PC-3 (cell line): ENCODE measurements at regions not wholly inside any gene's neighbourhood (a gene's known extent, or its start where the extent isn't known, plus 50 kb on each side); places are given as distances from the start of the nearest gene placed in this dataset.

Source experiments
- ATAC-seq: fragments of 200-7000 bp; cut with Tn5 transposase; 2 replicates; pipeline ENCODE4 v1.9.1; 2020; ENCODE audit warnings: mild to moderate bottlenecking, moderate library complexity
- BruUV-seq: library from RNA; stranded (reverse); fragments of 400-500 nt; replicated peaks from 2 replicates; lab custom pipeline; 2021; lab: Mats Ljungman, UMichigan
- CTCF ChIA-PET: fragments of 300-600 bp; sonication (Branson Sonifier 250); formaldehyde crosslinking; loops from one replicate; lab custom pipeline; 2022; ENCODE audit warnings: antibody characterized with exemption; lab: Charles Lee
- POLR2A ChIA-PET: fragments of 300-600 bp; sonication (Branson Sonifier 250); formaldehyde crosslinking; loops from one replicate; lab custom pipeline; 2022; ENCODE audit warnings: antibody characterized with exemption; ENCODE audit not compliant: unreplicated experiment; lab: Charles Lee
- DNase-seq: peaks from one replicate; pipeline ENCODE4 v3.0.0-alpha.2; 2015
- H2AFZ ChIP-seq: fragments of 300-600 bp; sonication (generic); 2 replicates; pipeline ENCODE4 v1.6.0; 2016; ENCODE audit warnings: antibody characterized with exemption, low read length
- H3F3A ChIP-seq: fragments of 300-600 bp; sonication (generic); one replicate; pipeline ENCODE4 v1.6.0; 2017; ENCODE audit warnings: antibody characterized with exemption, low read length, control low read depth, mild to moderate bottlenecking; ENCODE audit not compliant: unreplicated experiment
- H3K27ac ChIP-seq: fragments of 300-600 bp; sonication (generic); 2 replicates; pipeline ENCODE4 v1.5.1; 2016; ENCODE audit warnings: mild to moderate bottlenecking, low read length
- H3K27me3 ChIP-seq: fragments of 300-600 bp; sonication (generic); 2 replicates; pipeline ENCODE4 v1.6.1; 2016; ENCODE audit warnings: low read length, mixed read lengths
- H3K36me3 ChIP-seq: fragments of 300-600 bp; sonication (generic); 2 replicates; pipeline ENCODE4 v1.6.1; 2016; ENCODE audit warnings: low read depth, mixed run types, low read length, mixed read lengths
- H3K4me1 ChIP-seq: fragments of 300-600 bp; sonication (generic); 2 replicates; pipeline ENCODE4 v1.5.1; 2016; ENCODE audit warnings: low read length; ENCODE audit not compliant: insufficient read depth
- H3K4me2 ChIP-seq: fragments of 300-600 bp; sonication (generic); 2 replicates; pipeline ENCODE4 v1.6.0; 2016; ENCODE audit warnings: low read length
- H3K4me3 ChIP-seq: fragments of 300-600 bp; sonication (generic); 2 replicates; pipeline ENCODE4 v1.5.1; 2016; ENCODE audit warnings: mild to moderate bottlenecking, low read length, mixed read lengths
- H3K79me2 ChIP-seq: fragments of 300-600 bp; sonication (generic); 2 replicates; pipeline ENCODE4 v1.6.1; 2017; ENCODE audit warnings: low read length, mixed read lengths
- H3K9ac ChIP-seq: fragments of 300-600 bp; sonication (generic); 2 replicates; pipeline ENCODE4 v1.6.0; 2016; ENCODE audit warnings: mild to moderate bottlenecking, low read length
- H3K9me2 ChIP-seq: fragments of 300-600 bp; sonication (generic); replicated peaks from 2 replicates; pipeline ENCODE4 v1.6.1; 2016; ENCODE audit warnings: mixed run types, low read length, mixed read lengths
- H3K9me3 ChIP-seq: fragments of 300-600 bp; sonication (generic); 2 replicates; pipeline ENCODE4 v1.6.1; 2016; ENCODE audit warnings: low read length, mixed read lengths
- H4K20me1 ChIP-seq: fragments of 300-600 bp; sonication (generic); 2 replicates; pipeline ENCODE4 v1.6.1; 2016; ENCODE audit warnings: low read length, mixed read lengths
- EZH2 ChIP-seq: fragments of 300-600 bp; sonication (generic); IDR thresholded peaks from one replicate; pipeline ENCODE4 v1.6.1; 2017; ENCODE audit warnings: antibody characterized with exemption, mild to moderate bottlenecking, low read length; ENCODE audit not compliant: unreplicated experiment
- EZH2phosphoT487 ChIP-seq: fragments of 300-600 bp; sonication (generic); IDR thresholded peaks from 2 replicates; pipeline ENCODE4 v1.6.1; 2018; ENCODE audit warnings: mild to moderate bottlenecking, antibody characterized with exemption, low read length, borderline replicate concordance
- intact Hi-C: fragments of 100-400 bp; cut with micrococcal nuclease; formaldehyde crosslinking; loops from 2 replicates; pipeline ENCODE4 v1.9.0; 2023
- TF ChIP-seq, protein P1 (sequence below): fragments of 300-600 bp; sonication (generic); conservative IDR thresholded peaks from 2 replicates; pipeline ENCODE4 v1.5.1; 2017; ENCODE audit warnings: antibody characterized with exemption, low read depth, mild to moderate bottlenecking, low read length

GRCh38 chr9:13778631-13779030 is 499.1 kb upstream of the MPDZ start:
- Histone ChIP-seq H3K36me3 (no peaks in the 10 kb centered on the region), H3K4me2 (no peak overlapping the region), H3K27me3 (no peaks in the 10 kb centered on the region), H3K9ac (no peak overlapping the region), H3K4me3 (no peak overlapping the region), H3F3A (no peaks in the 10 kb centered on the region), H2AFZ (no peak overlapping the region), H4K20me1 (no peaks in the 10 kb centered on the region), H3K4me1 (no peaks in the 10 kb centered on the region), H3K9me3 (no peaks in the 10 kb centered on the region), H3K9me2 (no peaks in the 10 kb centered on the region), H3K79me2 (no peaks in the 10 kb centered on the region), H3K27ac (no peak overlapping the region)
- ATAC-seq = no peak
- ChIA-PET POLR2A (no interaction called here), CTCF (no interaction called here)
- intact Hi-C loops = no loop called here
- DNase-seq = no peak
- TF ChIP-seq EZH2phosphoT487 (no peak), EZH2 (no peak)
- TF ChIP-seq, protein P1, sequence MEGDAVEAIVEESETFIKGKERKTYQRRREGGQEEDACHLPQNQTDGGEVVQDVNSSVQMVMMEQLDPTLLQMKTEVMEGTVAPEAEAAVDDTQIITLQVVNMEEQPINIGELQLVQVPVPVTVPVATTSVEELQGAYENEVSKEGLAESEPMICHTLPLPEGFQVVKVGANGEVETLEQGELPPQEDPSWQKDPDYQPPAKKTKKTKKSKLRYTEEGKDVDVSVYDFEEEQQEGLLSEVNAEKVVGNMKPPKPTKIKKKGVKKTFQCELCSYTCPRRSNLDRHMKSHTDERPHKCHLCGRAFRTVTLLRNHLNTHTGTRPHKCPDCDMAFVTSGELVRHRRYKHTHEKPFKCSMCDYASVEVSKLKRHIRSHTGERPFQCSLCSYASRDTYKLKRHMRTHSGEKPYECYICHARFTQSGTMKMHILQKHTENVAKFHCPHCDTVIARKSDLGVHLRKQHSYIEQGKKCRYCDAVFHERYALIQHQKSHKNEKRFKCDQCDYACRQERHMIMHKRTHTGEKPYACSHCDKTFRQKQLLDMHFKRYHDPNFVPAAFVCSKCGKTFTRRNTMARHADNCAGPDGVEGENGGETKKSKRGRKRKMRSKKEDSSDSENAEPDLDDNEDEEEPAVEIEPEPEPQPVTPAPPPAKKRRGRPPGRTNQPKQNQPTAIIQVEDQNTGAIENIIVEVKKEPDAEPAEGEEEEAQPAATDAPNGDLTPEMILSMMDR = no peak
- no TSS peak for BruUV-seq

DNA sequence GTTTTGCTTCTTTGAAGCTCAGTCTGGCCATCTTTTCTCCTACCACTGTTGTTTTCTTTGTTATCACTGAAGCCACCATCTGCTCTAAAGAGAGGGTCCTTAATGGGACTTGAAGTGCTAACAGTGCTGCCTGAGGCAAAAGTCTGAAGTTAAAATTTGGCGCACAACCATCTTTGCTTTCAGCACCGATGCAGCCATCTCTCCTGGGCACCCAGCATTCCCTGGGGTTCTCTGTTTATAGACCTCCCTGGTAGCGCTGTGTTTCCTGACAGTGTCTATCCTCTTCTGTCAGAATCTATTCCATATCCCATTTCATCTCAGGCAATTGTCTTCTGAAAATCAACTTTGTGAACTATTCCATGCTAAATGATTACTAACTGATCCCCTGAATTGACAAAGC is 491.5 kb upstream of the MPDZ start:
- DNase-seq (no peak), ATAC-seq (no peak)
- H4K20me1 ChIP-seq = no peaks in the 10 kb centered on the region
- no peak overlapping the region for H3K27ac ChIP-seq
- H3K36me3 ChIP-seq = no peaks in the 10 kb centered on the region
- H3K9ac ChIP-seq = no peak overlapping the region
- no peaks in the 10 kb centered on the region for H3K4me1 ChIP-seq
- POLR2A ChIA-PET = no interaction called here
- H3K4me2 ChIP-seq = no peak overlapping the region
- H3K9me3 ChIP-seq = no peaks in the 10 kb centered on the region
- no peaks in the 10 kb centered on the region for H3K79me2 ChIP-seq
- no peak overlapping the region for H3K4me3 ChIP-seq
- no TSS peak for BruUV-seq
- no peak for TF ChIP-seq EZH2
- H3F3A ChIP-seq = no peaks in the 10 kb centered on the region
- CTCF ChIA-PET = no interaction called here
- intact Hi-C loops = no loop called here
- H3K9me2 ChIP-seq = no peaks in the 10 kb centered on the region
- no peaks in the 10 kb centered on the region for H3K27me3 ChIP-seq
- no peak overlapping the region for H2AFZ ChIP-seq

DNA sequence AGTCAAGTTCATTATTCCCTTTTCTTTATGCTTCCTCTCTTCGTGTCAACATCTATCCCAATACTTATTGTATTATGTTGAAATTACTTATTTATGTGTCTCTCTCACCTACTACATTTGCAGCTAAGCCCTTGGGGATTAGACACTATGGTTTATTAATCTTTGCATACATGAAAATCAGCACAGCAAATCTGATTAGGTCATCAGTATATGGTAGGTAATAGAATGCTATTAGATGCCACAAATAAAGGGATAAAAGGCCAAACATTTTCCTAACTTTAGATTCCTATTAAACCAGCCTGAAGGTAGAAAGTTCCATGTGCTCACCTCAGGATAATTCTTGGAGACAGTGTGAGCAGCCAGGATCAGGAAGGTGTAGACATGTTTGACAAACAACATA is 490.1 kb upstream of the MPDZ start:
- H3K9ac ChIP-seq = no peak overlapping the region
- DNase-seq = no peak
- CTCF ChIA-PET = no interaction called here
- H3K9me2 ChIP-seq = no peaks in the 10 kb centered on the region
- no peaks in the 10 kb centered on the region for H3K27me3 ChIP-seq
- intact Hi-C loops = no loop called here
- no peak overlapping the region for H3K4me2 ChIP-seq
- POLR2A ChIA-PET = no interaction called here
- TF ChIP-seq EZH2 = no peak
- no peak overlapping the region for H2AFZ ChIP-seq
- no TSS peak for BruUV-seq
- no peaks in the 10 kb centered on the region for H4K20me1 ChIP-seq
- H3K4me1 ChIP-seq = no peaks in the 10 kb centered on the region
- no peaks in the 10 kb centered on the region for H3K79me2 ChIP-seq
- H3K4me3 ChIP-seq = no peak overlapping the region
- no peaks in the 10 kb centered on the region for H3K9me3 ChIP-seq
- no peak for ATAC-seq
- H3K27ac ChIP-seq = no peak overlapping the region
- H3K36me3 ChIP-seq = no peaks in the 10 kb centered on the region
- no peaks in the 10 kb centered on the region for H3F3A ChIP-seq

DNA sequence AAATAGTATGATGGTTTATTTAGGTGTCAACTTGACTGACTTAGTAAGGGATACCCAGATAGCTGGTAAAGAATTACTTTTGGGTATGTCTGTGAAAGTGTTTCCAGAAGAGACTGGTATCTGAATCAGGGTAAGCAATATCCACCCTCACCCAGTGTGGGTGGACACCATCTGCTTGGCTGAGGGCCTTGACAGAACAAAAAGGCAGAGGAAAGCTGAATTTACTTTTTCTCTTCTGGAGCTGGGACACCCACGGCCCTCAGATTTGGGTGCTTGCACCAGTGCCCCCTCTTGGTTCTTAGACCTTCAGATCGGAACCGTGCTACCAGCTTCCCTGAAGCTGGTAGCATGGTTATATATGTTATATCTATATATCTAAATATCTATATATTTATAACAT is 489.5 kb upstream of the MPDZ start:
- ATAC-seq (no peak), DNase-seq (no peak)
- no peaks in the 10 kb centered on the region for H3K4me1 ChIP-seq
- H3K9me3 ChIP-seq = no peaks in the 10 kb centered on the region
- H3K4me3 ChIP-seq = no peak overlapping the region
- H3K4me2 ChIP-seq = no peak overlapping the region
- CTCF ChIA-PET = no interaction called here
- BruUV-seq = no TSS peak
- TF ChIP-seq EZH2 = no peak
- TF ChIP-seq, protein P1 = no peak
- TF ChIP-seq EZH2phosphoT487 = no peak
- H3K9ac ChIP-seq = no peak overlapping the region
- no peaks in the 10 kb centered on the region for H3K27me3 ChIP-seq
- no peaks in the 10 kb centered on the region for H3K79me2 ChIP-seq
- no peak overlapping the region for H3K27ac ChIP-seq
- H3K36me3 ChIP-seq = no peaks in the 10 kb centered on the region
- H3F3A ChIP-seq = no peaks in the 10 kb centered on the region
- H4K20me1 ChIP-seq = no peaks in the 10 kb centered on the region
- intact Hi-C loops = no loop called here
- H3K9me2 ChIP-seq = no peaks in the 10 kb centered on the region
- POLR2A ChIA-PET = no interaction called here
- H2AFZ ChIP-seq = no peak overlapping the region
